Tibial nerve (tissue), 4 donors: ENCODE measurements at regions not wholly inside any gene's neighbourhood (a gene's known extent, or its start where the extent isn't known, plus 50 kb on each side); places are given as distances from the start of the nearest gene placed in this dataset. TPM values are rescaled to one million over a fixed set of nuclear protein-coding genes. Genes with fewer than 3 reads are reported as not detected.

Source experiments
- DNase-seq, 2 donors: peaks; one replicate each; pipeline ENCODE4 v3.0.0-alpha.2; 2019; ENCODE audit warnings: low spot score in 2 of 2
- H3K27ac ChIP-seq, 4 donors: fragments of 200-600 bp; sonication (generic) in 3 of 4; one replicate each; pipeline ENCODE4 v1.5.1; 2017 to 2019; ENCODE audit warnings: mild to moderate bottlenecking in 1 of 4
- H3K27me3 ChIP-seq, 2 donors: fragments of 200-600 bp; sonication (generic) in 1 of 2; one replicate each; pipeline versions ENCODE4 v1.5.1 to v1.6.0; 2017 to 2019
- H3K36me3 ChIP-seq, 3 donors: fragments of 200-600 bp; sonication (generic); one replicate each; pipeline ENCODE4 v1.5.1; 2018 to 2019
- H3K4me1 ChIP-seq, 4 donors: fragments of 200-600 bp; sonication (generic) in 3 of 4; one replicate each; pipeline ENCODE4 v1.5.1; 2017 to 2019
- H3K4me3 ChIP-seq, 4 donors: fragments of 200-600 bp; sonication (generic) in 3 of 4; one replicate each; pipeline ENCODE4 v1.5.1; 2017 to 2019; ENCODE audit warnings: mild to moderate bottlenecking in 1 of 4, moderate library complexity in 1 of 4
- H3K9me3 ChIP-seq, 4 donors: fragments of 200-600 bp; sonication (generic) in 3 of 4; one replicate each; pipeline ENCODE4 v1.5.1; 2017 to 2019
- CTCF ChIP-seq, 5 experiments: fragments of 200-600 bp in 3 of 5; fragments of 450-650 bp in 2 of 5; sonication (generic) in 3 of 5; IDR thresholded peaks; one replicate each; pipeline ENCODE4 v1.5.1; 2016 to 2019; ENCODE audit warnings: antibody characterized with exemption in 5 of 5, mild to moderate bottlenecking in 3 of 5, moderate library complexity in 2 of 5
- EP300 ChIP-seq, 2 donors: sonication (generic); formaldehyde crosslinking; IDR thresholded peaks; one replicate each; pipeline ENCODE4 v1.6.1; 2017; ENCODE audit warnings: antibody characterized with exemption in 2 of 2, mild to moderate bottlenecking in 1 of 2
- POLR2A ChIP-seq, 2 donors: fragments of 450-650 bp; IDR thresholded peaks; one replicate each; pipeline ENCODE4 v1.6.1; 2017; ENCODE audit warnings: antibody characterized with exemption in 2 of 2, mild to moderate bottlenecking in 2 of 2, moderate library complexity in 2 of 2
- WGBS, 2 donors: methylation state at CpG; one replicate each; pipeline ENCODE4 v1.1.5; 2018; 5-methylcytosine and 5-hydroxymethylcytosine counted together
- small RNA-seq: library from RNA; depleted of rRNA; stranded (forward); fragments of <200 nt; gene quantifications from one replicate; pipeline ENCODE3, GENCODE V24; 2016

DNA sequence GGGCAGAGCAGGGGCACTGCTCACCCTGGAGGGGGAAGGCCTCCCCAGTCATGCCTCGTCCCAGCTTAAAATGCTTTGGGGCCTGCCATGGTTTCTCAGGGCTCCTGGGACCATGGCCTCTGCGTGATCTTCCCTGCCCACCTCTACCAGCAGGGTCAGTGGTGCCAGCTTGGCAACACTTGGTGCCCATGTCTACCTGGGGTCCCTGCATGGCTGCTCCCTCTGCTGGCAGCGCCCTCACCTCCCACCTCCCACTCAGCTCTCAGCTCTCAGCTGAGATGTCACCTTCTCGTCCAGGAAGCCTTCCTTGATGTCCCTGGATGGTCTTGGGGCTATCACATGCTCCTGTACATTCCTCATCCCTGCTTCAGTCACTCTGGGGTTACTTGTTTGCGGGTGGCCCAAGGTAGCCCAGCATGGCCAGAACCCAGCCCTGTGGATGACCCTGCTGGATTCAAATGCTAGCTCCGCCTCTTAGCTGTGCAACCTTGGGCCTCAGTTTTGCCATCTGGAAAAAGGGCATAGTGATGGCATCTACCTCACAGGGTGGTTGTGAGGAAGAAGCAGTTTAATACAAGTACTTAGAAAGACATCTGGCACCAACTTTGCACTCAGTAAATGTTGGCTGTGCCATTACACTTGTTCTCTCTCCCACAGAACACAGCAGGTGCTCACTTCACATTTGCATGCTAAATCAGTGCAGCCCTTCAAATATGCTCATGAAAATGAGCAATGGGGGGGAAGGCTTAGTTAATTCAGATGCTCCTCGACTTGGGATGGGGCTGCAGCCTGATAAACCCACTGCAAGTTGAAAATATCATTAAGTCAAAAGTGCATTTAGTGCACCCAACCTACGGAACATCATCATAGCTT lies 53.5 kb upstream of the PTPN1 start:
- Histone ChIP-seq H3K9me3 (no peaks in the 10 kb centered on the region), H3K4me1 (peaks cover 0 to 32% (median 8%) of the 10 kb centered on the region in 4 donors), H3K27me3 (no peaks in the 10 kb centered on the region), H3K27ac (peak overlapping the region in 3 of 4 donors; percentile 25 to 68 (median 33)), H3K4me3 (no peak overlapping the region), H3K36me3 (no peaks in the 10 kb centered on the region)
- no peak for DNase-seq
- 88% methylated on average over 8 of the region's 8 CpGs for WGBS, 2 donors
- TF ChIP-seq CTCF (IDR thresholded peaks at IDR 0.05), result no peak
- no peak for TF ChIP-seq POLR2A (IDR thresholded peaks at IDR 0.05)
- TF ChIP-seq EP300 (IDR thresholded peaks at IDR 0.05), result no peak

- Histone ChIP-seq H3K9me3 (no peaks in the 10 kb centered on the region), H3K4me3 (no peak overlapping the region), H3K4me1 (peaks cover 0 to 34% (median 7%) of the 10 kb centered on the region in 4 donors), H3K27ac (no peak overlapping the region), H3K27me3 (no peaks in the 10 kb centered on the region), H3K36me3 (no peaks in the 10 kb centered on the region)
- TF ChIP-seq EP300 (IDR thresholded peaks at IDR 0.05) (no peak), CTCF (IDR thresholded peaks at IDR 0.05) (no peak), POLR2A (IDR thresholded peaks at IDR 0.05) (no peak)
- 94 to 98% methylated on average over 2 of the region's 2 CpGs for WGBS, 2 donors
- no peak for DNase-seq
Measured at GRCh38 chr20:50459124-50459918, 50.9 kb upstream of the PTPN1 start.

GRCh38 chr20:50460115-50460607 lies 50.0 kb upstream of the PTPN1 start:
- WGBS, 2 donors, result 73 to 82% methylated on average over 8 to 9 of the region's 9 CpGs
- no peak for DNase-seq
- Histone ChIP-seq H3K36me3 (no peaks in the 10 kb centered on the region), H3K9me3 (no peaks in the 10 kb centered on the region), H3K4me1 (peaks cover 0 to 38% (median 7%) of the 10 kb centered on the region in 4 donors), H3K27ac (peak overlapping the region; percentile 49 to 80 (median 52)), H3K27me3 (no peaks in the 10 kb centered on the region), H3K4me3 (no peak overlapping the region)
- TF ChIP-seq EP300 (IDR thresholded peaks at IDR 0.05), result no peak
- no peak for TF ChIP-seq POLR2A (IDR thresholded peaks at IDR 0.05)
- no peak for TF ChIP-seq CTCF (IDR thresholded peaks at IDR 0.05)

Small RNA genes lying in the stretch of these regions (small RNA-seq; reads per million reads assigned to genes)
- not detected for gene RN7SL636P
